ENCODE measurements at regions not wholly inside any gene's neighbourhood (a gene's known extent, or its start where the extent isn't known, plus 50 kb on each side); places are given as distances from the start of the nearest gene placed in this dataset.
"Not testable (repeated sequence)": the region's sequence is repeated elsewhere in the genome, so short reads cannot be mapped to it uniquely, and the experiment has no call there.

GRCh38 chr1:112855152-112855828 lies 100.7 kb downstream of the SLC16A1 start:
- no peak overlapping the region for H3K27ac ChIP-seq (ENCODE audit: low read length)
- no peaks in the 10 kb centered on the region for H3K27me3 ChIP-seq (replicated peaks; ENCODE audit: insufficient read depth, low read length)
- no peak overlapping the region for H3K9ac ChIP-seq (ENCODE audit: low read length)
- no peaks in the 10 kb centered on the region for H3K4me1 ChIP-seq (ENCODE audit: low read length)
- H3K79me2 ChIP-seq (ENCODE audit: low read length): no peaks in the 10 kb centered on the region
- H3F3A ChIP-seq (ENCODE audit: insufficient read depth, low read length): no peaks in the 10 kb centered on the region
- H4K20me1 ChIP-seq (ENCODE audit: insufficient read depth, low read length): no peaks in the 10 kb centered on the region
- TF ChIP-seq CTCF (IDR thresholded peaks at IDR 0.05; ENCODE audit: low read length) (no peak), EZH2phosphoT487 (IDR thresholded peaks at IDR 0.05; ENCODE audit: low read length) (no peak), EZH2 (optimal IDR thresholded peaks at IDR 0.05; ENCODE audit: low read depth, low read length) (no peak)
- H3K9me2 ChIP-seq (replicated peaks; ENCODE audit: insufficient read depth, low read length): no peaks in the 10 kb centered on the region
- no peaks in the 10 kb centered on the region for H3K9me3 ChIP-seq (replicated peaks; ENCODE audit: insufficient read depth, low read length)
- H3K36me3 ChIP-seq (replicated peaks; ENCODE audit: insufficient read depth, low read length): no peaks in the 10 kb centered on the region
- H2AFZ ChIP-seq (ENCODE audit: low read length): no peak overlapping the region
- no peak overlapping the region for H3K4me2 ChIP-seq (ENCODE audit: low read depth, low read length)
- no peak for DNase-seq
- H3K4me3 ChIP-seq (ENCODE audit: low read length): no peak overlapping the region

GRCh38 chr1:112854368-112854984 lies 101.5 kb downstream of the SLC16A1 start:
- H3K4me1 ChIP-seq (ENCODE audit: low read length); H3K9ac ChIP-seq (ENCODE audit: low read length); H3K9me3 ChIP-seq (replicated peaks; ENCODE audit: insufficient read depth, low read length); H3F3A ChIP-seq (ENCODE audit: insufficient read depth, low read length); H3K9me2 ChIP-seq (replicated peaks; ENCODE audit: insufficient read depth, low read length); H3K4me3 ChIP-seq (ENCODE audit: low read length); H3K79me2 ChIP-seq (ENCODE audit: low read length); DNase-seq; H3K4me2 ChIP-seq (ENCODE audit: low read depth, low read length); H3K27ac ChIP-seq (ENCODE audit: low read length); H3K36me3 ChIP-seq (replicated peaks; ENCODE audit: insufficient read depth, low read length); H4K20me1 ChIP-seq (ENCODE audit: insufficient read depth, low read length); H2AFZ ChIP-seq (ENCODE audit: low read length); H3K27me3 ChIP-seq (replicated peaks; ENCODE audit: insufficient read depth, low read length): not testable (repeated sequence)

- H3K9me2 ChIP-seq (replicated peaks; ENCODE audit: insufficient read depth, low read length); H3F3A ChIP-seq (ENCODE audit: insufficient read depth, low read length); H3K4me2 ChIP-seq (ENCODE audit: low read depth, low read length); DNase-seq; H2AFZ ChIP-seq (ENCODE audit: low read length); H3K36me3 ChIP-seq (replicated peaks; ENCODE audit: insufficient read depth, low read length); H3K27ac ChIP-seq (ENCODE audit: low read length); H3K79me2 ChIP-seq (ENCODE audit: low read length); H3K9me3 ChIP-seq (replicated peaks; ENCODE audit: insufficient read depth, low read length); H3K4me1 ChIP-seq (ENCODE audit: low read length); H3K4me3 ChIP-seq (ENCODE audit: low read length); H3K27me3 ChIP-seq (replicated peaks; ENCODE audit: insufficient read depth, low read length); H3K9ac ChIP-seq (ENCODE audit: low read length); H4K20me1 ChIP-seq (ENCODE audit: insufficient read depth, low read length): not testable (repeated sequence)
Observed at GRCh38 chr1:112853915-112854314, 102.1 kb downstream of the SLC16A1 start.

- H3K27ac ChIP-seq (ENCODE audit: low read length): no peak overlapping the region
- DNase-seq: no peak
- no peak overlapping the region for H3K4me3 ChIP-seq (ENCODE audit: low read length)
- no peaks in the 10 kb centered on the region for H3K79me2 ChIP-seq (ENCODE audit: low read length)
- H3K9me3 ChIP-seq (replicated peaks; ENCODE audit: insufficient read depth, low read length): no peaks in the 10 kb centered on the region
- no peak overlapping the region for H3K4me2 ChIP-seq (ENCODE audit: low read depth, low read length)
- no peaks in the 10 kb centered on the region for H4K20me1 ChIP-seq (ENCODE audit: insufficient read depth, low read length)
- H3K9ac ChIP-seq (ENCODE audit: low read length): no peak overlapping the region
- H3F3A ChIP-seq (ENCODE audit: insufficient read depth, low read length): no peaks in the 10 kb centered on the region
- H3K4me1 ChIP-seq (ENCODE audit: low read length): no peaks in the 10 kb centered on the region
- no peak overlapping the region for H2AFZ ChIP-seq (ENCODE audit: low read length)
- no peaks in the 10 kb centered on the region for H3K9me2 ChIP-seq (replicated peaks; ENCODE audit: insufficient read depth, low read length)
- TF ChIP-seq CTCF (IDR thresholded peaks at IDR 0.05; ENCODE audit: low read length): no peak
- H3K36me3 ChIP-seq (replicated peaks; ENCODE audit: insufficient read depth, low read length): no peaks in the 10 kb centered on the region
- no peaks in the 10 kb centered on the region for H3K27me3 ChIP-seq (replicated peaks; ENCODE audit: insufficient read depth, low read length)
Observed at GRCh38 chr1:112852934-112853333, 103.1 kb downstream of the SLC16A1 start.

Data from MM.1S (cell line).